Right renal cortex interstitium (tissue), 3 donors: ENCODE measurements at regions not wholly inside any gene's neighbourhood (a gene's known extent, or its start where the extent isn't known, plus 50 kb on each side); places are given as distances from the start of the nearest gene placed in this dataset.

Source experiments
- DNase-seq, 3 donors: peaks; one replicate each; pipeline ENCODE4 v3.0.0-alpha.2; 2013; ENCODE audit warnings: low read depth in 3 of 3, low spot score in 2 of 3

GRCh38 chr11:91394727-91395414 lies 829.7 kb upstream of the FAT3 start:
- no peak for DNase-seq

GRCh38 chr11:91394073-91394726 lies 830.4 kb upstream of the FAT3 start:
- no peak for DNase-seq

GRCh38 chr11:91382946-91383345 lies 841.7 kb upstream of the FAT3 start:
- no peak for DNase-seq

- no peak for DNase-seq
Measured at GRCh38 chr11:91374794-91375193, 849.8 kb upstream of the FAT3 start.

GRCh38 chr11:91373497-91373896 lies 851.1 kb upstream of the FAT3 start:
- no peak for DNase-seq

GRCh38 chr11:91366816-91367215 lies 857.8 kb upstream of the FAT3 start:
- no peak for DNase-seq

DNA sequence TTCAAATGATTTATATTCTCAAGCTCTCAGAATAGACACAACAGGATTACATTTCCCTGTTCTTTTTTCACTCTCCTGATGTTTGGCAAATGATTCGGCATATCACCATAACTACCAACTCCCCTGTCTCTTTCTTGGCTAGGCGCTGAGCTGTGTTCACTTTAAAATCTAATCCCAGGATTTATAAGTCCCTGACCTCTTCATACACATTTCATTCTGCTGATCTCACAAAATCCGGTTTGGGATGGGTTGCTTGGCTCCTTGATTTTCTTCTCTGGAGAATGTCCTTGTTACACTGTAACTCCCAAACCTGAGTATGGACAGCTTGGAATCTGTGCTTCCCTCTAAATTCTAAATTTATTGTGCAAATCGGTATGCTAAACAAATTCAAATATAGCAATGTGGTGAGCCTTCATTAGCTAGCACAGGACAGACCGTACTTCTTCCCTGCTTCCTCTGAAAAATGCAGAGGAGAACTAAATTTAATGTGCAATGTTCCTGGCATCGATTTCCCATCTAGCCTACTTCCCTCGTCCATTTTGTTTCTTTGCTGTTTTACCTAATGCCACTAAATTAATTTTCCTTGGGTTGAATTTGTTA lies 858.5 kb upstream of the FAT3 start:
- DNase-seq, result no peak

GRCh38 chr11:91350931-91351330 lies 873.7 kb upstream of the FAT3 start:
- no peak for DNase-seq

DNA sequence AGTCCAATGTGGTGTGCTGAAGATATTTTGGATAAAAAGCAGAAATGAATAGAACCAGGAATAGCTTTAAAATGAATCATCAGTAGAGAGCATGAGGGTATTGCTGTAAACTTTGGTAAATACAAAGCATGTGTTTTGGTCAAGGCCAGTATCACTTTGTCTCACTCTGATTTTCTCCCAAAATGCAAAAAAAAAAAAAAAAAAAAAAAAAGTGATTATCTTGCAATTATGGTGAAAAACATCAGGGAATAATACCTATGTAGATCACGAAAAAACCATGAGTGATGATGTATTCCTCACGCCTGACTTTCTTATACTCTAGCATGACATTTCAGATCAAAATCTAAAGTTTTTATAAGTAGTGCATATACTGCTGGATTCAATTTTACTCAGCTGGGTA lies 897.9 kb upstream of the FAT3 start:
- no peak for DNase-seq

- no peak for DNase-seq
Measured at GRCh38 chr11:91326280-91326679, 898.3 kb upstream of the FAT3 start.

GRCh38 chr11:91314521-91314920 lies 910.1 kb upstream of the FAT3 start:
- DNase-seq, result no peak

DNA sequence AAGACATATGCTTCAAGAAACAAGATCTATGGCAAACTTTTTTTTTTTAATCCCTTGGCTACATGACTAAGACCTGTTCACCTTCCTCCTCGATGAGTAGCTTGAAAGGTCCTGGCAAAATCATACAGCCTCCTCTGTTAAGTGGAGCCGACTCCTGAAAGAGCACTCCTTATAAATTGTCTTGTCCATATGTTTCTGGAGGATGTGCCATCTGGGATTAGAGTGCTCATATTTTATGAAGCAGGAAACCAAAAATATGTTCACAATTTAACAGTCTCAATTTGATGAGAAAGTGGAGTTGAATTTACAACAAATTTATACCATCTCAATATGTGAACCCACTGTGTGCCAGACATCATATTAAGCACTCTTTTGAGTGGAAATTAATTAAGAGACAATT lies 912.1 kb upstream of the FAT3 start:
- DNase-seq, result no peak

DNA sequence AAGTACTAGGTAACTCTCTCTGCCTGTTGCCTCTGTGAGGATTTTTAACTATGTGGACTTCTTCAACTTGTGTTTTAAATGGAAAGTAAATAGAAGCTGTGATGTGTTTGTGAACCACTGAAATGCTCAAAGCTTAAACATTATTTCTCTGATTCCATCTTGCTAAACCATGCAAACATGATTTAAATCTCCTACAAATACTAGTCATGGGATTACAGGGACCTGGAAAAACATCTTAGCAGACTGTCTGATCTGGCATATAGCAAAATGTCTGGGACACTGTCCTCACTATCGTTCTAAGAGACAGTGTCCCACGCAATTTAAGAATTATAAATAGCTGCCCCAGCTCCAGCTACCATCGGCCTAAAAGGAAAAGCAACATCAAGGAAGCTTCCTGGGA lies 914.5 kb upstream of the FAT3 start:
- DNase-seq, result no peak

- DNase-seq, result no peak
Measured at GRCh38 chr11:91308069-91308468, 916.5 kb upstream of the FAT3 start.

GRCh38 chr11:91305402-91305801 lies 919.2 kb upstream of the FAT3 start:
- no peak for DNase-seq

GRCh38 chr11:91303749-91304148 lies 920.9 kb upstream of the FAT3 start:
- DNase-seq, result no peak

- no peak for DNase-seq
Measured at GRCh38 chr11:91299980-91300379, 924.6 kb upstream of the FAT3 start.

DNA sequence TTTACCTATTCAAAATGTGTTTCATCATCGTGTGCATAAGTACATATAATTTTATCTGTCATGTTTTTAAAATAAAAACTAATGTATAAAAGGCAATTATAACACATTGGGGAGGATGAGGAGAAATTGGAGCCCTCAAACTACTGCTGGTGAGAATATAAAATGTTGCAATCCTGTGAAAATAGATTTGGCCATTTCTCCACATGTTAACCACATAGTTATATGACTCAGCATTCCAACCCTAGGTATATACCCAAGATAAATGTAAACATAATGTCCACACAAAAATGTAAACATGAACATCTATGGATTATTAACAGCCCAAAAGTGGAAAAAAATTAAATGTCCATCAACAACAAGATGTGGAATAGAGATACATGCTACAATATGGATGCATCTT lies 928.0 kb upstream of the FAT3 start:
- DNase-seq, result no peak

- DNase-seq, result no peak
Measured at GRCh38 chr11:91295591-91295990, 929.0 kb upstream of the FAT3 start.

DNA sequence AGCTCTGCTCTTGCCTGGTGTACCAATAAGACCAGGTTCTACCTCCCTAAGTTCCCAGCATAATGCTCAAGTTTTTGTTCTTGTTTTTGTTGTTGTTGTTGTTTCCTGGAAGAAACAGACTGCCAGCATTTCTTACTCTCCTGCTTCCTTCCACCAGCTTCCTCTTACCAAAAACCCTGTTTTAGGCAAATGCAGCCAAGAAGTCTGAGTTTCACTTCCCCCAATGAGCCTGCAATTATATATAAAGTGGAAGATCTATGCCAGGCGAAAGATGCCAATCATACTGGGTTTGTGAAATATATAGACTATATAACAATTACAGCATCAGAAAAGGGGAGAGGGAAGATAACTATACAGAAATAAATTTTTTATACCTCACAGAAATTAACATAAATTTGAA lies 931.5 kb upstream of the FAT3 start:
- DNase-seq, result no peak

DNA sequence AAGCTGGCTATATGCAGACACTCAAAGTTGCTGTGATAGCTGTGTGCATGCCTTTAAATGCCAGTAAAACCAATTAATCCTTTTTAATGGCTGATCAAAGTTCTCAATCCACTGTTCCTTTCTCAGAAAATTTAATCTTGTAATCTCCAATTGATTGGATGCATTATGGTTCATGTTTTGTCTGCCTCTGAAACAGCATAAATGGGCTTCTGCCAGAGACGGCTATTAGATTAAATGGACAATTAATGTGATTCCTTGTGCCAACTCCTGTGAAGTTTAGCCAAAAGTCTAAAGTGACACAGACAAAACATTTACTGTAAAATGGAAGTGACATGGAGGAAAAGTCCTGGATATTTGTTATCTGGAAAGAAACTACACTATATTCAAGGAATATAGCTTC lies 952.5 kb upstream of the FAT3 start:
- no peak for DNase-seq
